Jurkat, Clone E6-1 (cell line): ENCODE measurements at regions not wholly inside any gene's neighbourhood (a gene's known extent, or its start where the extent isn't known, plus 50 kb on each side); places are given as distances from the start of the nearest gene placed in this dataset.

Experiments used
- DNase-seq: peaks from one replicate; pipeline ENCODE4 v3.0.0-alpha.2; 2011; ENCODE audit warnings: low read depth, low spot score
- H3K4me3 ChIP-seq: 2 replicates; pipeline ENCODE4 v1.5.1; 2011; ENCODE audit warnings: mild to moderate bottlenecking, low read length, control low read depth, moderate library complexity

DNA sequence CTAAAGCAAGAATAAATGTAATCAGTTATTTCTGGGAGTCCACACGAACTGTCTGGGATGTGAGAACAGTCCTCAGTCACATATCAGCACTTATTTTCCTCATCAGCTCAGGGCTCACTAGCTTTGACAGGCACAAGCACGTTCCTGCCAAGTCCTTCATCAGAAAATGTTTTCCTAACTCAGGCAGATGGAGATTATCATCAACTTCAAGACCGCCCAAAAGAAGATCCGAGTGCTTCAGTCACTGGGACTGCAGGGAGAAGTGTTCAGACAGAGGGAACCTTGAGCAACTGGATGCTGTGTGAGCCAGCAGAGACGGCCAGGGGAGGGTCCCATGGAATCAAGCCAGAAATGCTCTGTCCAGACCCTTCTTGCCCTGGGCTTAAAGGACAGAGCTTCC lies 189.4 kb downstream of the NXNL2 start:
- no peak for DNase-seq

GRCh38 chr9:88725300-88726019 lies 190.5 kb downstream of the NXNL2 start:
- DNase-seq = no peak
- no peak overlapping the region for H3K4me3 ChIP-seq

More for the DNA sequence above, 189.4 kb downstream of the NXNL2 start:
- H3K4me3 ChIP-seq = no peak overlapping the region

DNA sequence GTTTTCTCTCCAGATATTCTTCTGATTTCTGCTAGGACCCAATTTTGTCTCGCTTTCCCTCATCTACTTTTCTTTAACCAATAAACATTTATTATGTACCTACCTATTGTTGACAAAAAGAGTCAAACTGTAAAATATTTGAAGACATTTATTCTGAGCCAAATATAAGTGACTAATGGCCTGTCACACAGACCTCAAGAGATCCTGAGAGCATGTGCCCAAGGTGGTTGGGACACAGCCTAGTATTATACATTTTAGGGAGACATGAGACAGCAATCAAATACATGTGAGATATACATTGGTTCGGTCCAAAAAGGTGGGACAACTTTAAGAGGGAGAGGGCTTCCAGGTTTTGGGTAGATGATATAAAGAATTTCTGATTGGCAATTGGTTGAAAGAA lies 191.8 kb downstream of the NXNL2 start:
- H3K4me3 ChIP-seq = no peak overlapping the region
- DNase-seq = no peak

- DNase-seq = no peak
- H3K4me3 ChIP-seq = no peak overlapping the region
Measured at GRCh38 chr9:88730780-88731179, 195.8 kb downstream of the NXNL2 start.

DNA sequence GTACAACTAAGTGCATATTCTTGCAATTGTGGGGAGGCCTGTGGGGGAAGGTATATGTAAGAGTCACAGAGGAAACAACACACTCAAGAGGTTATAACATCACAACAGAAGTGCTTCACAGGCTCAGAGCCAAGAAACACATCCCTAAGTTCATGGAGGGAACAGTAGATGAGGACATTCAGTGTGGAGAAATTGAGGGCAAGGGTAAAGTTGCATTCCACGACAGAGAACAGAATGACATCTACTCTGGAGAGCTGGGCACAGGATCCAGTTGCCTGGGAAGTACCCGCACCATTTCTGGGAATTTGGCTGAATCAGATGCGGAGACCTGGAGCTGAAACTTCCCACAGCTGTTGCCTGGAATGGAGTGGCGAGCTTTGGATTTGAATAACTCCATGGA lies 197.2 kb downstream of the NXNL2 start:
- no peak for DNase-seq

GRCh38 chr9:88733651-88734421 lies 198.9 kb downstream of the NXNL2 start:
- no peak overlapping the region for H3K4me3 ChIP-seq
- DNase-seq = no peak

More for the DNA sequence above, 197.2 kb downstream of the NXNL2 start:
- no peak overlapping the region for H3K4me3 ChIP-seq

- no peak for DNase-seq
- H3K4me3 ChIP-seq = no peak overlapping the region
Measured at GRCh38 chr9:88734527-88734926, 199.5 kb downstream of the NXNL2 start.

GRCh38 chr9:88736136-88736637 lies 201.2 kb downstream of the NXNL2 start:
- DNase-seq = no peak

GRCh38 chr9:88737031-88737430 lies 202.1 kb downstream of the NXNL2 start:
- no peak for DNase-seq
- H3K4me3 ChIP-seq = no peak overlapping the region

More at GRCh38 chr9:88736136-88736637, 201.2 kb downstream of the NXNL2 start:
- H3K4me3 ChIP-seq = no peak overlapping the region

- no peak overlapping the region for H3K4me3 ChIP-seq
- no peak for DNase-seq
Measured at GRCh38 chr9:88737876-88738275, 202.9 kb downstream of the NXNL2 start.

GRCh38 chr9:88738709-88739108 lies 203.7 kb downstream of the NXNL2 start:
- DNase-seq = no peak
- H3K4me3 ChIP-seq = no peak overlapping the region

GRCh38 chr9:88739373-88739772 lies 204.4 kb downstream of the NXNL2 start:
- H3K4me3 ChIP-seq = no peak overlapping the region
- no peak for DNase-seq

GRCh38 chr9:88740844-88741243 lies 205.9 kb downstream of the NXNL2 start:
- H3K4me3 ChIP-seq = no peak overlapping the region
- DNase-seq = no peak

DNA sequence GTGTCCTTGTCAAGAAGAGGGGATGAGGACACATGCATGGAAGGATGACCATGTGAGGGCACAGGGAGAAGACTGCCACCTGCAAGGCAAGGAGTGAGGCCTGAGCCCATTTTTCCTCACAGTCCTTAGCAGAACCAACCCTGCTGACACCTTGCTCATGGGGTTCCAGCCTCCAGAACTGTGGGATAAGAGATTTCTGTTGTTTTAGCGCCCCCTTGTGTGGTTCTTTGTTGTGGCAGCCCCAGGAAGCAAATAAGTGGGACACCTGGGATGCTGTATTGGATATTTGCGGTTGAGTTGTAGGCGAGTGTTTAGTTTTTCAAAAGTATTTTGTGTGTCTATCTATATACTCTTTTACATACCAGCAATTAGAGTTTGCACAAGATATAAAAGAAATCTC lies 206.4 kb downstream of the NXNL2 start:
- peak; percentile 29 for DNase-seq
- H3K4me3 ChIP-seq = no peak overlapping the region

- no peak for DNase-seq
Measured at GRCh38 chr9:88742483-88742882, 207.5 kb downstream of the NXNL2 start.

GRCh38 chr9:88742905-88743304 lies 207.9 kb downstream of the NXNL2 start:
- H3K4me3 ChIP-seq = no peak overlapping the region
- DNase-seq = no peak

More at GRCh38 chr9:88742483-88742882, 207.5 kb downstream of the NXNL2 start:
- no peak overlapping the region for H3K4me3 ChIP-seq

- no peak for DNase-seq
Measured at GRCh38 chr9:88745276-88746001, 210.5 kb downstream of the NXNL2 start.

DNA sequence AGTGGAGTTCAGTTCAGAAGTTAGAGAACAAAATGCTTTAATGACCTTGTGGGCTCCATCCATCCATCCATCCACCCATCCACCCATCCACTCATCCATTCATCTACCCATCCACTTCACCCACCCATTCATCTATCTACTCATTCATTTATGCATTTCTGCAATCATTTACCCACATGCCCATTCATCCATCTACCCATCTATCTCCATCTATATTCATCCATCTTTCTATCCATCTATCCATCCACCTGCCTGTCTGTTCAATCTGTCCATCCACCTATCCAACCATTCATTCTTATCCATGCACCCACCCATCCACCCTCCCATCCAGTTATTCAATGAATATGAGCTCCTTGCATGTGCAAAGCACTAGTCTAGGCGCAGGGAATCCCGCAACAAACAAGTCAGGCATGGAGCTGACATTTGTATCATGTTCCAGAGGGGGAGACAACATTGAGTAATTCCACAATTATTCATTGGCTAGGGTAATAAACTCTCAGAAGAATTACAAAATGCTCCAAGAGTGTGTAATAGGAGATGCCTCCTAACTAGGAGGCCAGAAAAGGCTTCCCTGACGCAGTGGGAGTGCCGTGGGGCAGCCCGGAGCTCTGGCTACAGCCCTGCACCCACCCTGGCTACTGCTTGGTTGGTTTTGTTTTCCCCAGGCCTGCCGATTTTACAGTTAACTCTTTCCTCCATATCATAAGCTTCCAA lies 211.2 kb downstream of the NXNL2 start:
- no peak overlapping the region for H3K4me3 ChIP-seq
- no peak for DNase-seq

More at GRCh38 chr9:88745276-88746001, 210.5 kb downstream of the NXNL2 start:
- H3K4me3 ChIP-seq = no peak overlapping the region
